DND-41 (cell line): ENCODE measurements at regions not wholly inside any gene's neighbourhood (a gene's known extent, or its start where the extent isn't known, plus 50 kb on each side); places are given as distances from the start of the nearest gene placed in this dataset.

Source experiments
- CTCF ChIP-seq: IDR thresholded peaks from 2 replicates; pipeline ENCODE4 v1.5.1; 2012; ENCODE audit warnings: borderline replicate concordance, low read length, moderate library complexity, mild to moderate bottlenecking; ENCODE audit not compliant: poor library complexity, severe bottlenecking; ENCODE audit errors: extremely low read depth
- EZH2 ChIP-seq: IDR thresholded peaks from 3 replicates; pipeline ENCODE4 v1.6.1; 2012; ENCODE audit warnings: borderline replicate concordance, low read depth, mild to moderate bottlenecking, moderate library complexity, low read length, inconsistent platforms; ENCODE audit not compliant: severe bottlenecking

GRCh38 chr15:46703020-46703861, 1014.1 kb upstream of the SEMA6D start:
- TF ChIP-seq EZH2 (no peak), CTCF (no peak)
